Stomach (tissue), 8 donors: ENCODE measurements at regions not wholly inside any gene's neighbourhood (a gene's known extent, or its start where the extent isn't known, plus 50 kb on each side); places are given as distances from the start of the nearest gene placed in this dataset.

ENCODE experiments used
- DNase-seq, 2 donors: peaks; one replicate each; pipeline versions ENCODE4 v3.0.0 to v3.0.0-alpha.2; 2013 to 2019
- H3K27ac ChIP-seq, 5 donors: fragments of 200-600 bp in 4 of 5; sonication (generic) in 4 of 5; one replicate each; pipeline ENCODE4 v1.5.1; 2013 to 2019; ENCODE audit warnings: mild to moderate bottlenecking in 1 of 5, moderate library complexity in 1 of 5
- H3K27me3 ChIP-seq, 3 donors: fragments of 200-600 bp; sonication (generic); one replicate each; pipeline ENCODE4 v1.5.1; 2017 to 2019; ENCODE audit warnings: mixed run types in 1 of 3
- H3K36me3 ChIP-seq, 4 donors: fragments of 200-600 bp; sonication (generic); 1 replicate in 3 of 4; 2 replicates in 1 of 4; pipeline ENCODE4 v1.5.1; 2016 to 2019
- H3K4me1 ChIP-seq, 4 donors: fragments of 200-600 bp; sonication (generic); one replicate each; pipeline ENCODE4 v1.5.1; 2016 to 2019
- H3K4me3 ChIP-seq, 4 donors: fragments of 200-600 bp; sonication (generic) in 3 of 4; one replicate each; pipeline ENCODE4 v1.5.1; 2016 to 2019; ENCODE audit warnings: mild to moderate bottlenecking in 1 of 4
- H3K9me3 ChIP-seq, 4 donors: fragments of 200-600 bp; sonication (generic); one replicate each; pipeline ENCODE4 v1.5.1; 2016 to 2019
- EP300 ChIP-seq: sonication (generic); formaldehyde crosslinking; IDR thresholded peaks from one replicate; pipeline ENCODE4 v1.6.1; 2017; ENCODE audit warnings: antibody characterized with exemption
- POLR2A ChIP-seq, 4 donors: fragments of 450-650 bp; IDR thresholded peaks; one replicate each; pipeline ENCODE4 v1.6.1; 2016; ENCODE audit warnings: antibody characterized with exemption in 4 of 4, control low read depth in 2 of 4, mild to moderate bottlenecking in 1 of 4, moderate library complexity in 1 of 4
- POLR2AphosphoS5 ChIP-seq, 3 donors: sonication (generic); formaldehyde crosslinking; IDR thresholded peaks; one replicate each; pipeline ENCODE4 v1.6.1; 2016; ENCODE audit warnings: antibody characterized with exemption in 3 of 3
- WGBS, 5 donors: extraction: QIAGEN DNeasy Blood & Tissue Kit in 3 of 5; methylation state at CpG; one replicate each; pipeline versions ENCODE4 v1.1.5 to v1.1.7; 2013 to 2018; 5-methylcytosine and 5-hydroxymethylcytosine counted together
- intact Hi-C: fragments of 100-400 bp; cut with DNase I; formaldehyde crosslinking; loops from one replicate; pipeline ENCODE4 v1.15.1; 2023; ENCODE audit warnings: low total_unique reads
- TF ChIP-seq, protein P1 (sequence below), 7 experiments: fragments of 450-650 bp in 4 of 7; fragments of 200-600 bp in 3 of 7; sonication (generic) in 3 of 7; IDR thresholded peaks; one replicate each; pipeline ENCODE4 v1.5.1; 2016 to 2019; ENCODE audit warnings: antibody characterized with exemption in 7 of 7, control low read depth in 2 of 7, mild to moderate bottlenecking in 1 of 7
- donor health status: healthy with polysubstance abuse.
- donor health status: Bipolar disorder and iron deficiency.
- donor health status: healthy.

DNA sequence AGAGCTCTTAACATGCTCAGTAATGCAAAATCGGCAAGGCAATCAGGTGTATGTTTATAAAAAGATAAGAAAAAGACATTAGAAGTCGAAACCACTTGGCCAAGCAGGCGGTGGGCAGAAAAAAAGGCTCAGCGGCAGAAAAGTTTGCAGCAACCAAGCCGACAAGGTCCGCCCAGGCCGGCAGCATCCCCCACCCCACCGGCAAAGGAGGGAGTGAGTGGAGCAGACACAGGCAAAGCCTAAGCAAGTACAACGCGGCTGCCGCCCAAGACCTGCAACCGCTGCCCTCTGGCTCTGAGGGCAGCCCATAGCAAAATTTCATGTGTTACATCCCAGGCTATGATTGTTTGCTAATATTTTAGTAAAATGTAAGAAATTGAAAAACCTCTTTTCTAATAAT, 125.4 kb upstream of the ZCCHC13 start:
- H3K36me3 ChIP-seq: no peaks in the 10 kb centered on the region
- WGBS, 5 donors: 12 to 28% (median 25%) methylated on average over 12 of the region's 12 CpGs
- DNase-seq: peak in 1 of 2 donors; percentile 22
- H3K4me1 ChIP-seq: peaks cover 0 to 12% (median 5%) of the 10 kb centered on the region in 4 donors
- peak overlapping the region in 1 of 5 donors; percentile 7 for H3K27ac ChIP-seq
- no peak for TF ChIP-seq POLR2AphosphoS5 (IDR thresholded peaks at IDR 0.05)
- no peak for TF ChIP-seq EP300
- TF ChIP-seq POLR2A (IDR thresholded peaks at IDR 0.05): no peak
- TF ChIP-seq, protein P1, sequence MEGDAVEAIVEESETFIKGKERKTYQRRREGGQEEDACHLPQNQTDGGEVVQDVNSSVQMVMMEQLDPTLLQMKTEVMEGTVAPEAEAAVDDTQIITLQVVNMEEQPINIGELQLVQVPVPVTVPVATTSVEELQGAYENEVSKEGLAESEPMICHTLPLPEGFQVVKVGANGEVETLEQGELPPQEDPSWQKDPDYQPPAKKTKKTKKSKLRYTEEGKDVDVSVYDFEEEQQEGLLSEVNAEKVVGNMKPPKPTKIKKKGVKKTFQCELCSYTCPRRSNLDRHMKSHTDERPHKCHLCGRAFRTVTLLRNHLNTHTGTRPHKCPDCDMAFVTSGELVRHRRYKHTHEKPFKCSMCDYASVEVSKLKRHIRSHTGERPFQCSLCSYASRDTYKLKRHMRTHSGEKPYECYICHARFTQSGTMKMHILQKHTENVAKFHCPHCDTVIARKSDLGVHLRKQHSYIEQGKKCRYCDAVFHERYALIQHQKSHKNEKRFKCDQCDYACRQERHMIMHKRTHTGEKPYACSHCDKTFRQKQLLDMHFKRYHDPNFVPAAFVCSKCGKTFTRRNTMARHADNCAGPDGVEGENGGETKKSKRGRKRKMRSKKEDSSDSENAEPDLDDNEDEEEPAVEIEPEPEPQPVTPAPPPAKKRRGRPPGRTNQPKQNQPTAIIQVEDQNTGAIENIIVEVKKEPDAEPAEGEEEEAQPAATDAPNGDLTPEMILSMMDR (IDR thresholded peaks at IDR 0.05): no peak
- intact Hi-C loops: no loop called here
- H3K27me3 ChIP-seq: no peaks in the 10 kb centered on the region
- peaks cover 0 to 5% (median 2%) of the 10 kb centered on the region in 4 donors for H3K9me3 ChIP-seq
- H3K4me3 ChIP-seq: peak overlapping the region in 2 of 4 donors; percentile 4 to 8

DNA sequence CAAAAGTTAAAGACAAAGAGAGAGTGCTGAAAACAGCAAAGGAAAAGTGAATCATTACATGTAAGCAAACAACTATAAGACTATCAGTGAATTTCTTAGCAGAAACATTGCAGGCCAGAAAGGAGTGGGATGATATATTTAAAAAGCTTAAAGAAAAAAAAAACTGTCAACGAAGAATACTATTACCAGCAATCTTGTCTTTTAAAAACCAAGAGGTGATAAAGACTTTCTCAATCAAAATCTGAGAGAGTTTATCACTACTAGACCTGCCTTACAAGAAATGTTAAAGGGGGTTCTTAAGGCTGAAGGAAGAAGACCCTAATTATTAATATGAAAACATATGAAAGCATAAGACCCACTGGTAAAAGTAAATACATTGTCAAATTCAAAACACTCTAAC, 132.5 kb upstream of the ZCCHC13 start:
- Histone ChIP-seq H3K27ac (no peak overlapping the region), H3K4me3 (no peak overlapping the region), H3K27me3 (no peaks in the 10 kb centered on the region), H3K36me3 (peaks cover 0 to 9% (median 1%) of the 10 kb centered on the region in 4 donors), H3K4me1 (no peaks in the 10 kb centered on the region), H3K9me3 (peaks cover 0 to 40% (median 22%) of the 10 kb centered on the region in 4 donors)
- no peak for DNase-seq
- intact Hi-C loops: no loop called here
- WGBS, 5 donors: 83 to 100% (median 91%) methylated on average over 1 of the region's 1 CpG
- TF ChIP-seq, protein P1 (IDR thresholded peaks at IDR 0.05): no peak
- TF ChIP-seq POLR2A (IDR thresholded peaks at IDR 0.05) (no peak), EP300 (no peak), POLR2AphosphoS5 (IDR thresholded peaks at IDR 0.05) (no peak)

DNA sequence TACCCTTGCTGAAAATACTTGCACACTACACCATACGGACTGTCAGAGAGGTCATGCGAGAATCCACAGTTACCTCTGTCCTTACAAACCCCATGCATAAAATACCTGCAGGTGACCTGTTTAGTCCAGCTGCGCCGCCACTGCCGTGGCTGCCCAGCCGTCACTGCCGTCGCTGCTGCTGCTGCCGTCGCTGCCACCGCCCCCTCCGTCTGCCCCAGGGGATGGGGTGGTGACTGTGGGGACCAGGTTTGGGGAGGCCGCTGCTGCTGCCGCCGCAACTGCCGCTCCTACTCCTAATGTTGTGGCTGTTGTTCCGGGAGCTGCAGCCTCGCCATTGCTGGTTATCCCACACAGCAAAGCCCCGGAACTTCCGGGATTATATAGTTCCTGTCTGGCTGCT, 141.8 kb upstream of the ZCCHC13 start:
- intact Hi-C loops: no loop called here
- H3K4me1 ChIP-seq: no peaks in the 10 kb centered on the region
- no peak for DNase-seq
- H3K27ac ChIP-seq: no peak overlapping the region
- H3K4me3 ChIP-seq: no peak overlapping the region
- H3K9me3 ChIP-seq: peaks cover 0 to 7% (median 3%) of the 10 kb centered on the region in 4 donors
- H3K36me3 ChIP-seq: peaks cover 0 to 12% (median 0%) of the 10 kb centered on the region in 4 donors
- H3K27me3 ChIP-seq: no peaks in the 10 kb centered on the region
- 94 to 98% (median 97%) methylated on average over 12 to 20 of the region's 20 CpGs for WGBS, 5 donors
- TF ChIP-seq EP300: no peak
- TF ChIP-seq, protein P1 (IDR thresholded peaks at IDR 0.05): no peak
- TF ChIP-seq POLR2A (IDR thresholded peaks at IDR 0.05): no peak
- TF ChIP-seq POLR2AphosphoS5 (IDR thresholded peaks at IDR 0.05): no peak

DNA sequence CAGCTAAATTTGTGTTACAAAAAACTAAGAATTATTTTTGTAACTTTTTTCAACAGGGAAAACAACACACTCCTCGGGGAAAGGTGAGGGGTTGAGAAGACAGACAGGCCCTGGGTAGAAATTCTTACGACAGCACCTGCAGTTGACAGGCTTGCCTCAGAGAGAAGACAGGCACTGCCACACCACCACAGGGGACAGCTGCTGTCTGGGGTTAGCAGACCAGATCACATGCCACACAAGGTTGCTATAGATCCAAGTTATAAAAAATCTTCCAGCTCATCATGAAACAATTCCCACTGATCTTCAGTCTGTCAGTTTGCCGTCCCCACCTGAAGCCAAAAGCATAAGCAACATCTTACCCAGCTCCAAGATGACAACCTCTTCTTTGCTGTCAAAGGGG, 143.2 kb upstream of the ZCCHC13 start:
- intact Hi-C loops: no loop called here
- no peak for DNase-seq
- H3K9me3 ChIP-seq: peaks cover 0 to 13% (median 3%) of the 10 kb centered on the region in 4 donors
- H3K27me3 ChIP-seq: no peaks in the 10 kb centered on the region
- no peak overlapping the region for H3K4me3 ChIP-seq
- TF ChIP-seq POLR2A (IDR thresholded peaks at IDR 0.05) (no peak), POLR2AphosphoS5 (IDR thresholded peaks at IDR 0.05) (no peak), EP300 (no peak)
- TF ChIP-seq, protein P1 (IDR thresholded peaks at IDR 0.05): no peak
- H3K4me1 ChIP-seq: no peaks in the 10 kb centered on the region
- H3K36me3 ChIP-seq: peaks cover 0 to 12% (median 0%) of the 10 kb centered on the region in 4 donors
- H3K27ac ChIP-seq: no peak overlapping the region
- 82 to 93% (median 89%) methylated on average over 3 of the region's 3 CpGs for WGBS, 5 donors
